HepG2 (cell line): ENCODE measurements at regions not wholly inside any gene's neighbourhood (a gene's known extent, or its start where the extent isn't known, plus 50 kb on each side); places are given as distances from the start of the nearest gene placed in this dataset.

Source experiments
- AHDC1 ChIP-seq: sonication (generic); formaldehyde crosslinking; IDR thresholded peaks from 2 replicates; pipeline ENCODE4 v1.5.1; 2020; ENCODE audit warnings: mild to moderate bottlenecking, missing genetic modification reagents, borderline replicate concordance
- ELF1 ChIP-seq: sonication (generic); formaldehyde crosslinking; IDR thresholded peaks from 2 replicates; pipeline ENCODE4 v1.4.0; 2020; ENCODE audit warnings: missing genetic modification reagents
- FOSL2 ChIP-seq: sonication (generic); formaldehyde crosslinking; IDR thresholded peaks from 2 replicates; pipeline ENCODE4 v1.4.0; 2020; ENCODE audit warnings: missing genetic modification reagents
- GABPA ChIP-seq, 2 experiments: IDR thresholded peaks; 2 replicates each; pipeline ENCODE4 v1.6.1; 2011 to 2016; ENCODE audit warnings: low read depth in 2 of 2, low read length in 1 of 2, missing biosample characterization in 1 of 2, missing genetic modification characterization in 1 of 2
- LBX2 ChIP-seq: sonication (generic); formaldehyde crosslinking; IDR thresholded peaks from 2 replicates; pipeline ENCODE4 v1.5.0; 2020; ENCODE audit warnings: missing genetic modification reagents, mild to moderate bottlenecking, borderline replicate concordance
- PAXIP1 ChIP-seq: sonication (generic); formaldehyde crosslinking; conservative IDR thresholded peaks from 2 replicates; pipeline ENCODE4 v1.4.0; 2020; ENCODE audit warnings: mild to moderate bottlenecking, missing genetic modification reagents, moderate library complexity
- SMC3 ChIP-seq: IDR thresholded peaks from 2 replicates; pipeline ENCODE4 v1.6.1; 2011; ENCODE audit warnings: low read length, improper control_type of control experiment
- TEAD2 ChIP-seq: sonication (generic); formaldehyde crosslinking; IDR thresholded peaks from 2 replicates; pipeline ENCODE4 v1.9.0; 2021; ENCODE audit warnings: missing genetic modification reagents
- ZBTB25 ChIP-seq: IDR thresholded peaks from 2 replicates; pipeline ENCODE4 v1.6.1; 2018; ENCODE audit warnings: missing genetic modification reagents
- ZFYVE20 ChIP-seq: sonication (generic); formaldehyde crosslinking; IDR thresholded peaks from 2 replicates; pipeline ENCODE4 v1.8.0; 2023; ENCODE audit warnings: low read depth, mild to moderate bottlenecking, moderate library complexity, missing genetic modification reagents, borderline replicate concordance
- ZNF30 ChIP-seq: sonication (generic); formaldehyde crosslinking; IDR thresholded peaks from 2 replicates; pipeline ENCODE4 v1.5.0; 2020; ENCODE audit warnings: mild to moderate bottlenecking, missing genetic modification reagents
- ZNF644 ChIP-seq: IDR thresholded peaks from 2 replicates; pipeline ENCODE4 v1.6.1; 2016; ENCODE audit warnings: low read depth
- TF ChIP-seq, protein P1 (sequence below): sonication (generic); formaldehyde crosslinking; IDR thresholded peaks from 2 replicates; pipeline ENCODE4 v1.5.0; 2020; ENCODE audit warnings: mild to moderate bottlenecking, missing genetic modification reagents

DNA sequence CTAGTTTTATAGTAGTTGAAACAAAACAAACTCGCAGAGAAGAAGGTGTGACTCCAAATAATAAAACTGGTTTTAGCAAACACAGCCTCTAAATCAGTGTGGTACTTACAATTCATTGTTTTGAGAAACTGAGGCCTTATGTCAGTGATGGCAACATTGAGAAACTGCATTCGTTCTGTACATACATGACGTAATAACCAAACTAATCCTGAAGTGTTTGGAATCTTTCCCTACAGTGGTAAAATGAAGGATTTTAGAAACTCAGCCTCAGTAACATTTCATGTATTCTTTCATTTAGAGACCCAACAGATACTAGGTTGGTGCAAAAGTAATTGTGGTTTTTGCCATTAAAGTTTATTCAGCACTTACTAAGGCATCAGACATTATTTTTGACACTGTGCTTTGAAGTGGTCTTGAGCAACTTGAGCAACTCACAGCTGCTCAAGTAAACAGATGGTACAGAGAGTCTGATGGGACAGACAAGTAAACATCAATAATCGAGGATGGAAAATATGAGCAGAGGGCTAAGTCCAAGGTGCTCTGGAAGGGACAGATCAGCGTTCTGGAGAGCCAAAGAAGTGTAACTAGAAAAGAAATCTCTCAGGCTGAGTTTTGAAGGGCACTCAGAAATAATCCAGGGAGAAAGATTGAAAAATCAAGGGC is 390.8 kb upstream of the BOD1L1 start (continued):
- TF ChIP-seq, protein P1, sequence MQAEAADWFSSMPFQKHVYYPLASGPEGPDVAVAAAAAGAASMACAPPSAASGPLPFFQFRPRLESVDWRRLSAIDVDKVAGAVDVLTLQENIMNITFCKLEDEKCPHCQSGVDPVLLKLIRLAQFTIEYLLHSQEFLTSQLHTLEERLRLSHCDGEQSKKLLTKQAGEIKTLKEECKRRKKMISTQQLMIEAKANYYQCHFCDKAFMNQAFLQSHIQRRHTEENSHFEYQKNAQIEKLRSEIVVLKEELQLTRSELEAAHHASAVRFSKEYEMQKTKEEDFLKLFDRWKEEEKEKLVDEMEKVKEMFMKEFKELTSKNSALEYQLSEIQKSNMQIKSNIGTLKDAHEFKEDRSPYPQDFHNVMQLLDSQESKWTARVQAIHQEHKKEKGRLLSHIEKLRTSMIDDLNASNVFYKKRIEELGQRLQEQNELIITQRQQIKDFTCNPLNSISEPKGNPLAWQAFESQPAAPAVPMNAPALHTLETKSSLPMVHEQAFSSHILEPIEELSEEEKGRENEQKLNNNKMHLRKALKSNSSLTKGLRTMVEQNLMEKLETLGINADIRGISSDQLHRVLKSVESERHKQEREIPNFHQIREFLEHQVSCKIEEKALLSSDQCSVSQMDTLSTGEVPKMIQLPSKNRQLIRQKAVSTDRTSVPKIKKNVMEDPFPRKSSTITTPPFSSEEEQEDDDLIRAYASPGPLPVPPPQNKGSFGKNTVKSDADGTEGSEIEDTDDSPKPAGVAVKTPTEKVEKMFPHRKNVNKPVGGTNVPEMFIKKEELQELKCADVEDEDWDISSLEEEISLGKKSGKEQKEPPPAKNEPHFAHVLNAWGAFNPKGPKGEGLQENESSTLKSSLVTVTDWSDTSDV: no peak
- TF ChIP-seq PAXIP1 (CRISPR knock-in tag) (peak; percentile 79), LBX2 (CRISPR knock-in tag) (no peak), ZBTB25 (CRISPR knock-in tag) (no peak), ZNF644 (CRISPR knock-in tag) (0 out of 2 replicates have a peak, but pooled peaks have one; percentile 15), SMC3 (no peak), ZNF30 (no peak), ELF1 (CRISPR knock-in tag) (no peak), TEAD2 (CRISPR knock-in tag) (no peak), GABPA (IDR thresholded peaks at IDR 0.05; ENCODE audit: low read depth, low read length) (no peak), GABPA (CRISPR knock-in tag; IDR thresholded peaks at IDR 0.05; ENCODE audit: low read depth) (no peak), ZFYVE20 (CRISPR knock-in tag) (no peak), FOSL2 (CRISPR knock-in tag) (peak; percentile 72), AHDC1 (peak; percentile 83; the same call in 1 of the 2 replicates)
